GM19467 (cell line): ENCODE measurements at regions not wholly inside any gene's neighbourhood (a gene's known extent, or its start where the extent isn't known, plus 50 kb on each side); places are given as distances from the start of the nearest gene placed in this dataset.

Experiments
- ATAC-seq: cut with Tn5 transposase; IDR thresholded peaks from one replicate; pipeline ENCODE4 v1.9.1; 2021; ENCODE audit warnings: mild to moderate bottlenecking, moderate library complexity; ENCODE audit not compliant: unreplicated experiment

DNA sequence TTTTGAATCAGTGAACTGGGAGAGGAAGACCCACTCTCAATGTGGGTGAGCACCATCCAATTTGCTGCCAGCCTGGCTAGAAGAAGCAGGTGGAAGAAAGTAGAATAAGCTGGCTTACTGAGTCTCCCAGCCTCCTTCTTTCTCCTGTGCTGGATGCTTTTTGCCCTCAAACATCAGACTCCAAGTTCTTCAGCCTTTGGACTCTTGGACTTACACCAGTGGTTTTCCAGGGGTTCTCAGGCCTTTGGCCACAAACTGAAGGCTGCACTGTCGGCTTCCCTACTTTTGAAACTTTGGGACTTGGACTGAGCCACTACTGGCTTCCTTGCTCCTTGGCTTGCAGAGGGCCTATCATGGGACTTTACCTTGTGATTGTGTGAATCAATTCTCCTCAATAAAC, 804.2 kb upstream of the SLITRK1 start:
- no peak for ATAC-seq

DNA sequence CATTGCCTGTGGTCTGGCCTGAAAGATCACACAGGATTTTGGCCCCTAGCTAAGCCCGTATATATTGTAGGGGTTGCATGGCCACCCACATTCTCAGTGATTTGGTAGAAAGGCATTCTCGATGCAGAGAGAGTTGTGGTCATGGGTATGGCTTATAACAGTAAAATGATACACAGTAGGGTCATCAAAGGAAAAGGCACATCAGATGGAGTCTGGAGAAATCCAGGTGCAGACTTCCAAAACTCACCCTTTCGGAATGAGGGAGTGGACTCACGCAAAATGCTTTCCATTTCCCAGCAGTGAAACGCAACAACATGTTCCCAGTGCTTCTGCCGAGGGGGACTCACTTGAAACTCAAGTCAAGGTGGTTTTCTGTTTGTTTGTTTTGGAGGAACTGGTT, 802.5 kb upstream of the SLITRK1 start:
- ATAC-seq = no peak

DNA sequence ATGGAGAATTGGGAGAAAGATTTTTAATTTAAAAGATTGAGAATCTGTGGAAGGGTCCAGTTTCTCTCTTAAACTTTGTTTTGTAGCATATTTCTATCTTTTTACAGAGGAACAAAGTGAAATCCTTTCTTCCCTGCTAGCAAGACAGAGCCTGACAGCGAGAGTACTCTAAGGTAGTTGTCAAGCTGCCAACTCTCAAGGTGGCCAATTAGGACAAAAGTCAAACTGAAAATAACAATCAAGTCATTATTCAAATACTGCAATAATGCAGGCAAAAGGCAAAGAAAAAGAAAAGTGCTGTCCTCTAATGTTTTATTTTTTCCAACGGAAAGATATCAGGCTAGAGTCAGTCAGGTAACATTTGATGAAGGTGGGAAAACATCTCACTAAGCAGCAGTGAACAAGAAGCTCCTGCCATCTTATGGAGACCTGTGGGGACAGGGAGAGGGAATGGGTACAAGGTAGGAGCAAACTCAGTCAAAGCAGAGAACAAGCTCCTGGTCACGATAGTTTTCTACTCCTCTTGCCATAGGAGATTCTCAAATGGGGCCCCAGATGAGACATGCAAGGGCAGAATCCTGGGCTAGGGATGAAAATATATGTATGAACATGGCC, 801.9 kb upstream of the SLITRK1 start:
- no peak for ATAC-seq

DNA sequence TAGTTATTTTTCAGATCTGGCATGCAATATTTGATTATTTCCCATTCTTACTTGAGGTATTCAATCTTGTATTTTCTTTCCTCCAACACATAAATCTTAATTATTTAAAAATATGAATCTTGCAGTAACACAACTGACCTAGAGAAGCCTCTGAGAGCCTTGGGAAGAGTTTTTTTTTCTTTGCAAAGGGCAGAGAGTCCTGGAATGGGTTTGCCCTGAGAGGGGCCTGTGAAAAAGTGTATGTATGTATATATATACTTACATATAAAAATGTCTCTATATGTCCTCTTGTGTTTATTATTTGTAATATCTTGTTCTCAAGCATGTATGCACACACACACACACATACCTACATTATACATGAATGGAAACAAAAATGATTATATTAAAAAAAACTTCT, 801.2 kb upstream of the SLITRK1 start:
- no peak for ATAC-seq

DNA sequence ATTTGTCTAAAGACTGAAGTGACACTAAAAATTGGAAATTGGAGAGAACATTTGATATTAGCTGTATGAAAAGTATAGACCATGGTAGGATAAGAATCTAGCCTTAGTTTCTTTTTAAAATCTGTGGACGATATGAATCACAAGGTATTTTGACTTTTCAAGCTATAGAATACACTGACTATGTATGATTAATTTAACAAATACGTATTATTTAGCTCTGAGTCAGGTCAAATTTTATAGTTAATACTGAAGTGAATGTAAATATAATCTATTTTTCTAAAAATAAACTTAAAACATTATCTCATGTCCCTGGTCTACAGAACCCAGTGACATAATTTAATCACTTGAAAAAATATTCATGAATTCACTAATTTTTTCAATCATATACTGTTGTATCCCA, 795.6 kb upstream of the SLITRK1 start:
- ATAC-seq = no peak

DNA sequence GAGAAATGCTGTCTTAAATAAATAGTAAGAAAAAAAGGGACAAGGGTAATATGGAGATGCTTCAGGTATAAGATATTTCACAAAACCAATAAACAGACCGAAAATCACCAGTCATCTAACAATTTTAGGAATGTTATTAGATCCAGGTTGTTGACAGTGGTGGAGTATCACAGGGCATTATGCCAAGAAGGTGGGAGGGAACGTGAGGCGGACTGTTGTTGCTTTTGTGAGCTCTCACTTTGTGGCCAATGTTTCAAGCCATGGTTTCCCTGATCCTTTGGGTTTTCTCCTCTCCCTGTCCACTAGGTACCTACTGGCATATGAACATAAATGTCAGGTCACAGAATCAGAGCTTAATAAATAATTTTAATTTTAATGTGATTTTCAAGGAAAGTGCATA, 790.3 kb upstream of the SLITRK1 start:
- no peak for ATAC-seq

DNA sequence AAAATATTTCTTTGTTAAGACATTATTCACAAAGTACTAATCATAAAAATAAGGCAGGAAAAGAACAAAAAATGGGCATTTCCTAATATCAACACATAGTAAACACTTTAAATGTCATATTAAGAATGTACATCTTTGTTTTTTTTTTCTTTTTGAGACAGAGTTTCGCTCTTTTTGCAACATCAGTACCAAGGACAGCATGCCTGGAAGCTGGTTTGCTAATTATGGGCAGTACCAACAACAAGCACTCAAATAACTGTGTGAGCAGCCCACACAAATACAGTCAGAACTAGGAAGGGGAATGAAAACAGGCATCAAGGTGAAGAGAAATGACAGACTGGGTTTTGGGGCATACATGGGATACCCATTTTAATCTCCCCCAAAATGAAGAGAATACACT, 788.0 kb upstream of the SLITRK1 start:
- no peak for ATAC-seq

DNA sequence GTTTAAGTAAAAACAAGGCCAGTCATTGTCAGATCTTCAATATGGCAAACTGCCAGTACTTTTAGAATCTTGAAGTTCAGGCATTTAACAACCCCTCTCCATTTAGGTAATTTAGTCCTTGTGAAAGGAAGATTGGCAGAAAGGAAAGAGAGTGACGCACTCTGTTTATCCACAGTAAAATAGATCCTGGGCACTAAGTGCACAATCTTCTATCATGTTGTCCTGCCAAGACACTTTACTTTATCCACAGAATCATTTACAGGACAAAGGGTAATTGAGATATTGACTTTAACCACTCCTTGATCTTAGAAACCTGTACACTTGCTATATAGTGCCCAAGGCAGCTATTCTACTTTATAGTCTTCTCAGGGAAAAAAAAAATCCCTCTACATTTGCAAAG, 786.4 kb upstream of the SLITRK1 start:
- ATAC-seq = no peak

DNA sequence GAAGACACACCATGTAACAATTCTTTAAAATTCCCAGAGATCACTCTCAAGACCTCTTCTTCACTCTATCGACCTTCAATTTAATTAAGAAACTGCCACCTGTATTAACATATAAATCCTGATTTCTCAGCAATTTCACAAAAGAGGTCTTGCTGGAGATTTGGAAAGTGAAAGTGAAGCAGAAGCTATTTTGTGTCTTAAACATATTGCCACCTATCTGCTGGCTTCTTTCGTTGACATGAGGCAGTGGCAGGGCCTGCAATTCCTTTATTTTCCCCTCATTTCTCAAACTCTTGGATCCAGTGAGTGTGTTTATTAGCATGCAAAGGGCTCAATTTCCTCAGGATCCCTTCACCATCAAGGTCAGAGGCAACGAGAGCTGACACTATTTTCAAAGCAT, 780.2 kb upstream of the SLITRK1 start:
- ATAC-seq = no peak

DNA sequence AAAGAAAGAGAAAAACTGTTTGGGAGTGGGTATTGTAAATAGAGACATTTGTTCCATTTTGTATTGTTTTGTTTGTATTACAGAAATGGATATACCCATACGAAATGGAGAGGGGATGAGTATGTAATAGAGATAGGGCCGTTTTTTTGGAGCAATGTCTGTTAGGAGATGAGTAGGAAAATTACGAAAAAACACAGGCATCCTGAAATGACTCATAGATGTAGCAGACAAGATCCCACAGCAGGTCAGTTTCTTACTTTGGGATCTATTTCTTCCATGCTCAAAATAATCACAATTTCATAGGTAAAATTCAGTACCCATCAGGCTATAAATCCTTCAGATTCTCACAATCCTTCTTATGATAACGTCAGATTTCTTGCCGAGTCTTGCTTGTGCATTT, 779.4 kb upstream of the SLITRK1 start:
- ATAC-seq = no peak

DNA sequence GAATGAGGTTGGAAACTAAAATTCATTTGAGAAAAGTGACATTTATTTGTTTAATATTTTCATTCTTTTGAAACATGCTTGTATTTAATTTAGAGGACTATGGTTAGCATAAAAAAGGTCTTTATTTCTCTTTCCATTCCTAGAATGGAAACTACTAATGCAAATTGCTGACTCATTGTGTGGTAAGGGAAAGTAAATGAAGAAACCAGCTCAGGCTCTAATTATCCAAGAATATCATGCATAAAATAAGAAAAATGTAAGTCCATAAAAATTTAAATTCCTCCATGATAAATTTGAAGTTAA, 777.0 kb upstream of the SLITRK1 start:
- ATAC-seq = no peak

DNA sequence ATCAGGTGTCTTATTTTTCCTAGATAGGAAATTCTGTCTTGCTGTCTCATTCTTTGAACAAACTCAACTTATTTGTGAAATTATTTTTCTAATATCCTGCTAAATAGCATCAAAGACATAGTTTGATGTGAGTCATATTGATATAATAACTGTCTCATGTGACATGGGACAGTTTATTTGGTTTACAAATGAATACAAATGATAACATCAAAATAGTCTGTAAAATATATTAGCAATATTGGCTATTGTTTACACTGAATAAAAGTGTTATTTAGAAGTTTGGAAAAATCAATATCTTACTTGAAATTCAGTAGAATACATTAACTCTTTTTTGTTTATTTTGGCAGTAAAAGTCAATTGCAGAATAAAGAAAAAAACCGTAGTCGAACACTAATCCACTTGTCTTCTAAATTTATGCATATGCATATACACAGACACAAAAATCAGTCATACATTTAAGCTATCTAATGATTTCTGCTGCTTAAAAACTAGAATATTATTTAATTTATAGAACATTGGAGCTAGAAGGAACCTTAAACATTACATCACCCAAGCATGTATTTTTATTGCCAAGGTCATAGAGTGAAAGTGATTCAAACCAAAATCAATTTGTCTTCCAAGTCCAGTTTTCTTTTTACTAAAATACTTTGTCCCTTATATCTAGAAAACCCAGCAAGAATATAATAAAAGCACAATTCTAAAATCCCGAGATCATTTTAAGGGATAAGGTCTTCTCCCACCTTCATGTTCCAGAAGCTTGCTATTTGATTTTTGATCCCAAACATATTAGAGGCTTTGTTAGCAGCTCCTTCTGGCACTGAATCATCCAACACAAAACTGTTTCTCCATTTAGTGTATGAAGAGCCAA, 776.5 kb upstream of the SLITRK1 start:
- no peak for ATAC-seq

DNA sequence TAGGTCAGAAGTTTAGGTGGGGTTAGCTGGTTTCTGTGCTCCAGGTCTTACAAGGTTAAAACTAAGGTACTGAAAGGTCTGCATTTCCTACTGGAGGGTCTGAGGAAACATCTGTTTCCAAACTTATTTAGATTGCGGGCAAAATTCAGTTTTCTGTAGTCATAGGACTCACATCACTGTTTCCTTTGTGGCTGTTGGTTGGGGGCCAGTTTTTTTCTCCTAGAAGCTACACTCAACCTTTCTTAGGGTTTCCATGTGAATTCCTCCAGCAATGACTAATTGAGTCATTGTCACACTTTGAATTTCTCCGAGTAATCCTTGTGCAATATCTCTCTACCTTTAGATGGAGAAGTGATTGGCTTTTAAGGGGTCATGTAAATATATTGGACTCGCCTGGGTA, 773.4 kb upstream of the SLITRK1 start:
- ATAC-seq = no peak

DNA sequence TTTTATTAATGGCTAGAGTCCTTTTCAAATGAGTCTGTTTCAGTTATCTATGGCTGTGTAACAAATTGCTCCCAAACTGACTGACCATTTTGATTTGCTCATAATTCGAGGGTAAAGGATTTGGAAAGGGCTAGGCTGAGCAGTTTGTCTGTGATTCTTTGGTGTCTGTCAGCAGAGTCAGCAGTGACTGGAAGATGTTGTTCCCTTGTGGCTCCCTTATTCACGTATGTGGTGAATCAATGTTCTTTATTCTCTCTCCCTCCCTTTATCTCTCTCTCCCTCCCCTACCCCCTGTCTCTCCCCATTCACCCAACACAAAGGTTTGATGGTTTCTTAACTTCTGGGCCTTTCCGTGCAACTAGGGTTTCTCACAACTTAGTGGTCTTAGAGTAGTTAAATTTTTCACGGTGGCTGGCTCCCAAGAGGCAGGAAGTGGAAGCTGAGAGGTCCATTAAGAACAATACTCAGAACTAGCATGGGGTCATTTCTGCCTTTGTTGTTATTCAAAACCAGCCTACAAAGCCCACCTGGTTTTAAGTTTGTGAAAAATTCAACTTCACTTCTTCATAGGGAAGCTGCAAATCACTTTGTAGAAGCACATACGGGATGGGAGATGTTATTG, 772.5 kb upstream of the SLITRK1 start:
- ATAC-seq = no peak

DNA sequence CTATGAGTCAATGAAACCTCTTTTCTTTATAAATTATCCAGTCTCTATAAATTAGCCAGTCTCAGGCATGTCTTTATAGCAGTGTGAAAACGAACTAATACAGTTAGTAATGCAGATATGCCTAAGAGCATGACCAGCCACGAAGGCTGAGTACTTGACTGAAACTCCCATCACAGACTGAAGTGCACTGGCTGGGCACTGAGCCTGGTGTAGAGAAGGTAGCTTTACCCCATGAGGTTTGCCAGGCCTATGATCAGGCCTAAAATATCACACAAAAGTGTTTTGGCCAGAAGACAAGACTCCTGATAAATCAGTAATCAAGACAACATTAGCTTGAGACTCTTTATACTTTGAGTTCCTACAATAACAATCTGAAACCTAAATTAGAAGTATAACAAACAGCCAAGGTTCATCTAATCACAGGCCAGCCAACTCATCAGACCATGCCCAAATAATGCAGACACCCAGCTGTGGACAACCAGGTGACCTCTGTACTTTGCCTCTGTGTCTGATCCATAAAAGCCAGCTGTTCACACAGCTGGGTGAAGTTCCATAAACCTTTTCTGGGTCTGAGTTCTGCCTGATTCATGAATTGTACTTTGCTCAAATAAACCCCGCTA, 771.8 kb upstream of the SLITRK1 start:
- no peak for ATAC-seq

DNA sequence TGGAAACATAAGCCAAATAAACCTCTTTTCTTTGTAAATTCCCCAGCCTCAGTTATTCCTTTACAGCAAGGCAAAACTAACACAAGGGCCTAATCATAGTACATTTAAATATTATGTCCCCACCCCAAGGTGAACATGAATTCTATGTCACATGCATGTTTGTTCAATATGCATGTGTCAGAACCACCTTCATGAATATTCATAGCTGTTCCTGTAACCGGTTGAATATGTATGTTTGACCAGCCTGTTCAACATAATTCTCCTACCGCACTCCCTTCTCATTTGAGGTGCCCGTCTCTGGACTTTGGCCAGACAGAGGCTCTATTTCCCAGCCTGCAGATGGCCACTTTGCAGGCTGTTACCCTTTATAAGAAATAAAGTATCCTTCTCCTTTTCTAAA, 769.4 kb upstream of the SLITRK1 start:
- no peak for ATAC-seq

DNA sequence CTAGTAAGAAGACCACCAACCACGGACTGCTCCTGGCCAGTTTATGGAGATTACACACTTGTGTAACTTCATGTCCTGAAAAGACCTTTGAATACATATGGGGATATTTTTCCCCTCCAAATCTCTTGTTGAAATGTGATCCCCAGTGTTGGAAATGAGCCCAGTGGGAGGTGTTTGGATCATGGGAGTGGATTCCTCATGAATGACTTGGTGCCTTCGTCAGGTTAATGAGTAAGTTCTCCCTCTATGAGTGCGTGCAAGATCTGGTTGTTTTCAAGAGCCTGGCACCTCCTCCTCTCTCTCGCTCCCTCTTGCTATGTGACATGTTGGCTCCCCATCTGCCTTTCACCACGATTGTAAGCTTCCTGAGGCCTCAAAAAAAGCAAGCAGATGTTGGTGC, 769.0 kb upstream of the SLITRK1 start:
- no peak for ATAC-seq

DNA sequence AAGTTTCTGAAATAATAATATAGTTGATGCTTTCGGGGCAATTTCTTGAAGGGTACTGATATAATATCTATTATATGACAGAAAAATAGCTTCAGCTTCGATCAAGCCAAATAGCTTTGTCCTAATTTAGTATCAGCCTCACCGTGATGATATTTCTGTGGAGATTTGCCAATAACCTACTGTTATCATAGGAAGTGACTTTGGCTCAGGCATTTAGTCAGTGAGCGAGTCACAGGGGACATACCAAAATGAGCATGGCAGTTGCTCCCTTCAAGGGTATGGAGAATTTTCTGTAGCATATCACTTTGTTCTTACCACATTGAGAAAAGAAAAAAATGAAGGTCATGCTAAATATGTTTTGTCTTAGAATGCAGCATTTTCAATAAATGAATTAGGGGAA, 767.6 kb upstream of the SLITRK1 start:
- ATAC-seq = no peak

DNA sequence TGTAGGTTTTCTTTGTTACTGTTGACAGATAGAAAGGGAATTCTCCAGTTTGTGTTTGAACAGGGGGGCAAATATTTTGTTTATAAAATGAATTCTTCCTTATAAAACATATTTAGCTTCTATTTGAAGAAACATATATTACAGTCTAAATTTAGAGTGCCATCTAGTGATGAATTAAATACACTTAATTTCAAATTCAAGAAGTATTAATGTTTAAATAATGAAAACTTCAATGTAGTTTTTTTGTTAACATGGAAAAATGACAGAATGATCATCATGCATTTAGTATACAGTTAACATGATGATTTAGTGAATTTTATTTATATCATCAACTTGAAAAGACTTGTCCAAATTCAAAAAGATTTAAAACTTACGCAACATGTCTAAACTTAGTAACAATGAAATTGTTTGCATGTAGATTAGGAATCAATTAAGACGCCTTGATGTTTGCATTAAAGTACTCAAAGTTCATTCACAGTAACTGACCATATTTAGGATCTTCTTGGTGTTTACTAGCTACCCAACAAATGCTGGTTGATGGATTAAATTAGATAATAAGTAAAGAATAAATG, 765.9 kb upstream of the SLITRK1 start:
- ATAC-seq = no peak

DNA sequence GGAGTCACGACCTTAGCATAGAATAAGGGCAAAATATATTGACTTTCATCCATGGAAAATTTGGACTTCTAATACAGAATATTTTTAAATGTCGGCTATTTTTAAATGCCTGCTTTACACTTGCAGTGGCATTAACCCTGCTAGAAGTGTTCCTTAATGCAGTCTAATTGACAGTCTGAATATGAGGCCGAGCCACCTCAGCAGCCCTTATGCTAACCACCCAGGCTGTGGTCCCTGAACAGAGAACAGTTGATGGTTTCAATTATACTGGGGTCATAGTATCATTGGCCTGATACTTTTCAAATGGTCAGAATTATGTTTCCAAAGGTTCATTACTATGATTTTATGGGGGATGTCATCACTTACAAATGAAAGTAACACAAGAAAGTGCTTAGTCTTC, 764.7 kb upstream of the SLITRK1 start:
- ATAC-seq = no peak

DNA sequence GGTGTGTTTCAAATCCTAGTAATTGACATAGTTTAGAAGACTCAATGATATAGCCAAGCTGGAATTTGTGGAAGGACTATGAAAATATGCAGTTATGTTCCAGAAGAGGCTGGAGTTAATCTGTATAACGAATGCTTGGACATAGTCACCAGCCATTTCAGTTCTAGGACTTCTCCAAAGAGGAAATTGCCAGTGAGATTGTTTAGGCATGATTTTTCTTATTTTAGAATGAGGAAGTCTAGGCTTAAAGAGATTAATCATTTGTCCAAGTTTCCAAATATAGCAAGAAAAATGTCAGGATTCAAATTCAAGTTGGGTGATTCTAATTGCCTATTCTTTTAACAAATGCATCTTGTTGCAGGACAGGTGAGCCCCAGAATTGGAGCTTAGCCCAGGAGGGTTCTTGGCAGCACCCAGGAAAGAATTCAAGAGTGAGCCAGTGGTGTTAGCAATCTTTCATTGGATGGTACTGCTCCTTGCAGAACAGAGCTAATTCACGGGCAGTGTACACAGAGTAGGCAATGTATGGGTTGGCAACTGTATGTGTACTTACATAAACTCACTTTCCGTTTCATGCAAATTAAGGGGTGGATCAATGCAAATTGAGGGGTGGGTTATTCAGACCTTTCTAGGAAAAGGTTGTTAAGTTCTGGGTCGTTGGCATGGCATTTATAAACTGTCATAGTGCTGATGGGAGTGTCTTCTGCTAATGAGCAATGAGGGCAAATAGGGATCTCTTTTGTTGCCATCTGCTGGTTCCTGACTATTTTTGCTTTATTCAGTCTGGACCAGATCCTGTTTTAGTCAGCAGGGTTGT, 763.1 kb upstream of the SLITRK1 start:
- no peak for ATAC-seq
